OCI-LY1 (cell line): ENCODE measurements at regions not wholly inside any gene's neighbourhood (a gene's known extent, or its start where the extent isn't known, plus 50 kb on each side); places are given as distances from the start of the nearest gene placed in this dataset.

Source experiments
- CTCF ChIP-seq: fragments of 200-600 bp; sonication (generic), shearing (Covaris generic); IDR thresholded peaks from 2 replicates; pipeline ENCODE4 v1.5.1; 2017; ENCODE audit warnings: mild to moderate bottlenecking, antibody characterized with exemption, low read length, moderate library complexity, mixed read lengths
- EZH2 ChIP-seq: fragments of 200-600 bp; sonication (generic), shearing (Covaris generic); IDR thresholded peaks from 2 replicates; pipeline ENCODE4 v1.8.0; 2017; ENCODE audit warnings: borderline replicate concordance, mixed run types, mild to moderate bottlenecking, antibody characterized with exemption, low read length, moderate library complexity, mixed read lengths

GRCh38 chr2:66889632-66889882 lies 454.6 kb downstream of the MEIS1 start:
- no peak for TF ChIP-seq CTCF
- TF ChIP-seq EZH2 = no peak
